D721Med (cell line): ENCODE measurements at regions not wholly inside any gene's neighbourhood (a gene's known extent, or its start where the extent isn't known, plus 50 kb on each side); places are given as distances from the start of the nearest gene placed in this dataset.

Experiments used
- DNase-seq: peaks from one replicate; pipeline ENCODE4 v3.0.0; 2011; ENCODE audit warnings: low spot score; ENCODE audit not compliant: insufficient read length
- FAIRE-seq: peaks from 2 replicates; lab custom pipeline; 2011; peaks lifted over from hg19 to GRCh38; lab: Jason Lieb, UNC
- CTCF ChIP-seq: IDR thresholded peaks from 2 replicates; pipeline ENCODE4 v1.5.1; 2012; ENCODE audit warnings: mild to moderate bottlenecking, control low read depth; ENCODE audit not compliant: insufficient read depth; ENCODE audit errors: missing control alignments

GRCh38 chr5:107100121-107100520, 570.6 kb downstream of the EFNA5 start:
- no peak for FAIRE-seq
- DNase-seq: no peak
- TF ChIP-seq CTCF: no peak

DNA sequence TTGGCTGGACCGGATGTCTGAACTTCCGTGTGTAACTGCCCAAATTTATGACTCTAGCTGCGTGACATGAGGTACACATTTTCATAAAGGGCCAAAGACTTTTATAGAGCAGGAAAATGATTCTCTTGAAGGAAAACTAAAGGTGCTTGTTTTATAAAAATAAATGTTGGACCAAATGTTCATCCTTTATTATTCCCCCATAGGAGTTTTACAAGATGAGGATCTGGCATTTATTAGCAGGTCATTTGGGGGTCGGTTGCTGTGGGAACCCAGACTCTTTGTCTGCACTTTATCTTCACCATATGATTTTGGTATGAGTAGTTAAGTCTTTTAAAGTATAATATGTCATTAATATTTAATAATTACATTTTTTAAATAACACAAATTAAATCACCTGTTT, 571.2 kb downstream of the EFNA5 start:
- DNase-seq (no peak), FAIRE-seq (no peak)
- TF ChIP-seq CTCF: no peak

DNA sequence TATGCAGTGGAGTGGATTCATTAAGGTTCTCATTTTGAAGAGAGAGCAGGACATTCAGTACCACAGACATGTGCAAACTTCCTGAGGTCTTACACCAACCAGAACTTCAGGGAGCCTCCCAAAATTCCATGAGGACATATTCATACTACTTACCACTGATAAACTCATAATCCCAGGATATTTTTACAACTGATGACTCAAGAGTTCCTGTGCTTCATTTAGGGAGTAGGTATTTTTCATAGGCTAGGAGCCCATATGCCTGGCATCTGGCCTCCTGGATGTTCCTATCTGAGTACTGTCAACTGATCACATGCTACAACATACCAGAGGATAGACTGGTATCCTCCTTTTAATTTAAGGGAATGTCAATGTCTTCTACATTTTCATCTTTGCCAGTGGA, 578.0 kb downstream of the EFNA5 start:
- FAIRE-seq: no peak
- DNase-seq: no peak
- TF ChIP-seq CTCF: no peak

GRCh38 chr5:107090506-107090905, 580.2 kb downstream of the EFNA5 start:
- DNase-seq (no peak), FAIRE-seq (no peak)
- TF ChIP-seq CTCF: no peak

GRCh38 chr5:107088907-107089306, 581.8 kb downstream of the EFNA5 start:
- FAIRE-seq (no peak), DNase-seq (no peak)
- no peak for TF ChIP-seq CTCF

- TF ChIP-seq CTCF: no peak
- no peak for DNase-seq
- FAIRE-seq: no peak
Observed at GRCh38 chr5:107085572-107085971, 585.2 kb downstream of the EFNA5 start.

GRCh38 chr5:107074996-107075395, 595.7 kb downstream of the EFNA5 start:
- DNase-seq (no peak), FAIRE-seq (no peak)
- no peak for TF ChIP-seq CTCF
